Stomach (tissue), 4 donors: ENCODE measurements at regions not wholly inside any gene's neighbourhood (a gene's known extent, or its start where the extent isn't known, plus 50 kb on each side); places are given as distances from the start of the nearest gene placed in this dataset.
"Not testable (repeated sequence)": the region's sequence is repeated elsewhere in the genome, so short reads cannot be mapped to it uniquely, and the experiment has no call there.

Source experiments
- POLR2A ChIP-seq, 4 donors: fragments of 450-650 bp; IDR thresholded peaks; one replicate each; pipeline ENCODE4 v1.6.1; 2016; ENCODE audit warnings: antibody characterized with exemption in 4 of 4, control low read depth in 2 of 4, mild to moderate bottlenecking in 1 of 4, moderate library complexity in 1 of 4
- POLR2AphosphoS5 ChIP-seq, 3 donors: sonication (generic); formaldehyde crosslinking; IDR thresholded peaks; one replicate each; pipeline ENCODE4 v1.6.1; 2016; ENCODE audit warnings: antibody characterized with exemption in 3 of 3
- TF ChIP-seq, protein P1 (sequence below), 7 experiments: fragments of 450-650 bp in 4 of 7; fragments of 200-600 bp in 3 of 7; sonication (generic) in 3 of 7; IDR thresholded peaks; one replicate each; pipeline ENCODE4 v1.5.1; 2016 to 2019; ENCODE audit warnings: antibody characterized with exemption in 7 of 7, control low read depth in 2 of 7, mild to moderate bottlenecking in 1 of 7

GRCh38 chr2:134063916-134064315 is 190.0 kb upstream of the MGAT5 start:
- not testable (repeated sequence) for TF ChIP-seq POLR2A, POLR2AphosphoS5 (IDR thresholded peaks at IDR 0.05)
- TF ChIP-seq, protein P1, sequence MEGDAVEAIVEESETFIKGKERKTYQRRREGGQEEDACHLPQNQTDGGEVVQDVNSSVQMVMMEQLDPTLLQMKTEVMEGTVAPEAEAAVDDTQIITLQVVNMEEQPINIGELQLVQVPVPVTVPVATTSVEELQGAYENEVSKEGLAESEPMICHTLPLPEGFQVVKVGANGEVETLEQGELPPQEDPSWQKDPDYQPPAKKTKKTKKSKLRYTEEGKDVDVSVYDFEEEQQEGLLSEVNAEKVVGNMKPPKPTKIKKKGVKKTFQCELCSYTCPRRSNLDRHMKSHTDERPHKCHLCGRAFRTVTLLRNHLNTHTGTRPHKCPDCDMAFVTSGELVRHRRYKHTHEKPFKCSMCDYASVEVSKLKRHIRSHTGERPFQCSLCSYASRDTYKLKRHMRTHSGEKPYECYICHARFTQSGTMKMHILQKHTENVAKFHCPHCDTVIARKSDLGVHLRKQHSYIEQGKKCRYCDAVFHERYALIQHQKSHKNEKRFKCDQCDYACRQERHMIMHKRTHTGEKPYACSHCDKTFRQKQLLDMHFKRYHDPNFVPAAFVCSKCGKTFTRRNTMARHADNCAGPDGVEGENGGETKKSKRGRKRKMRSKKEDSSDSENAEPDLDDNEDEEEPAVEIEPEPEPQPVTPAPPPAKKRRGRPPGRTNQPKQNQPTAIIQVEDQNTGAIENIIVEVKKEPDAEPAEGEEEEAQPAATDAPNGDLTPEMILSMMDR (IDR thresholded peaks at IDR 0.05), result not testable (repeated sequence)
